ENCODE measurements at regions not wholly inside any gene's neighbourhood (a gene's known extent, or its start where the extent isn't known, plus 50 kb on each side); places are given as distances from the start of the nearest gene placed in this dataset.

GRCh38 chr5:113909782-113910181 is 396.3 kb downstream of the YTHDC2 start:
- DNase-seq (ENCODE audit: low read depth) = no peak
- TF ChIP-seq CTCF (IDR thresholded peaks at IDR 0.05; ENCODE audit: control insufficient read depth, extremely low read depth, insufficient read depth) = no peak

GRCh38 chr5:113917997-113918396 is 404.5 kb downstream of the YTHDC2 start:
- no peak overlapping the region for H3K4me3 ChIP-seq (ENCODE audit: low read depth, low read length)
- peak; percentile 65 for TF ChIP-seq CTCF (IDR thresholded peaks at IDR 0.05; ENCODE audit: control insufficient read depth, extremely low read depth, insufficient read depth)
- DNase-seq (ENCODE audit: low read depth) = peak; percentile 36

More at GRCh38 chr5:113909782-113910181, 396.3 kb downstream of the YTHDC2 start:
- H3K4me3 ChIP-seq (ENCODE audit: low read depth, low read length) = no peak overlapping the region

- no peak for TF ChIP-seq CTCF (IDR thresholded peaks at IDR 0.05; ENCODE audit: control insufficient read depth, extremely low read depth, insufficient read depth)
- DNase-seq (ENCODE audit: low read depth) = no peak
- no peak overlapping the region for H3K4me3 ChIP-seq (ENCODE audit: low read depth, low read length)
Measured at GRCh38 chr5:113922343-113922742, 408.8 kb downstream of the YTHDC2 start.

GRCh38 chr5:113935453-113935852 is 422.0 kb downstream of the YTHDC2 start:
- no peak overlapping the region for H3K4me3 ChIP-seq (ENCODE audit: low read depth, low read length)
- no peak for TF ChIP-seq CTCF (IDR thresholded peaks at IDR 0.05; ENCODE audit: control insufficient read depth, extremely low read depth, insufficient read depth)
- DNase-seq (ENCODE audit: low read depth) = peak; percentile 64

- no peak for TF ChIP-seq CTCF (IDR thresholded peaks at IDR 0.05; ENCODE audit: control insufficient read depth, extremely low read depth, insufficient read depth)
Measured at GRCh38 chr5:113937301-113937700, 423.8 kb downstream of the YTHDC2 start.

DNA sequence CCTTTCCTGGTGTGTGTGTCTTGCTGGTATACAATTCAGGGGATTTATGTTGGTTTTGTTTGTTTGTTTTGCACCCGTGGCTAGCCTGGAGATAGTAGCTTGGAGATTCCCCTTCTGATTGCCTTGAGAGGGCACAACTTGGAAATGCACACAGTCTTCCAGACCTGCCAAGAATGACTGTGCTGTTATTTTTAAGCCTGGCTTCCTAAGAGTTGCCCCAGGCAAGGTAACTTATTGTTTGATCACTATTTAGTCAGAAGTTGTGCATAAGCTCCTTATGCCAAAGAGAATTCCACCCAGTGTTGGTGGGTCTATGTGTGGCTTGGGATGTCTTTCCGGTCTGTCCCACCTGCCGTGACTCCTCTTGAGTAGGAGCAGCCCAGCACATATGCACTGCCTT is 421.9 kb upstream of the KCNN2 start:
- peak; percentile 54 for DNase-seq (ENCODE audit: low read depth)
- TF ChIP-seq CTCF (IDR thresholded peaks at IDR 0.05; ENCODE audit: control insufficient read depth, extremely low read depth, insufficient read depth) = no peak
- no peak overlapping the region for H3K4me3 ChIP-seq (ENCODE audit: low read depth, low read length)

More at GRCh38 chr5:113937301-113937700, 423.8 kb downstream of the YTHDC2 start:
- DNase-seq (ENCODE audit: low read depth) = no peak
- H3K4me3 ChIP-seq (ENCODE audit: low read depth, low read length) = no peak overlapping the region

GRCh38 chr5:113950186-113950585 is 411.7 kb upstream of the KCNN2 start:
- peak; percentile 38 for DNase-seq (ENCODE audit: low read depth)
- H3K4me3 ChIP-seq (ENCODE audit: low read depth, low read length) = no peak overlapping the region
- no peak for TF ChIP-seq CTCF (IDR thresholded peaks at IDR 0.05; ENCODE audit: control insufficient read depth, extremely low read depth, insufficient read depth)

Measured in LNCaP clone FGC (cell line).